ENCODE measurements at regions not wholly inside any gene's neighbourhood (a gene's known extent, or its start where the extent isn't known, plus 50 kb on each side); places are given as distances from the start of the nearest gene placed in this dataset.

DNA sequence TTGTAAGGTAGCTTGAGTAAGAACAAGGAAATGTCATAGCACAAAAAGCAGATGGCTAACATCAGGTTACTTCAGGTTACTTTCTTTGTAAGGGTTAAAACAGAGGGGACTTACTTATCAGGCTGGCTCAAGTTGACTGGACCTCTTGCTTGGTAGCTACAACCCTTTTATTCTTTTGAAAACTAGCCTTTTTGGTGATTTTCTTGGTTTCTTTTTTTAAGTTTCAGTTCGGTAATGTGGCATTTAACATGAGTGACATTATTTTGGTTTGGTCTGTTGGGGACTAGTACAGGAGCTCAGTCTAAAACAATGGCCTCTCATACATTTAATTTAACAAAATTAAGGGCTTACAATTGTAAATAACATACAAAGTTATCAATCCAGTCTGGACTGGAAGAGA is 621.4 kb downstream of the OTOL1 start:
- no peak for TF ChIP-seq POLR2A (IDR thresholded peaks at IDR 0.05)
- TF ChIP-seq, protein P1, sequence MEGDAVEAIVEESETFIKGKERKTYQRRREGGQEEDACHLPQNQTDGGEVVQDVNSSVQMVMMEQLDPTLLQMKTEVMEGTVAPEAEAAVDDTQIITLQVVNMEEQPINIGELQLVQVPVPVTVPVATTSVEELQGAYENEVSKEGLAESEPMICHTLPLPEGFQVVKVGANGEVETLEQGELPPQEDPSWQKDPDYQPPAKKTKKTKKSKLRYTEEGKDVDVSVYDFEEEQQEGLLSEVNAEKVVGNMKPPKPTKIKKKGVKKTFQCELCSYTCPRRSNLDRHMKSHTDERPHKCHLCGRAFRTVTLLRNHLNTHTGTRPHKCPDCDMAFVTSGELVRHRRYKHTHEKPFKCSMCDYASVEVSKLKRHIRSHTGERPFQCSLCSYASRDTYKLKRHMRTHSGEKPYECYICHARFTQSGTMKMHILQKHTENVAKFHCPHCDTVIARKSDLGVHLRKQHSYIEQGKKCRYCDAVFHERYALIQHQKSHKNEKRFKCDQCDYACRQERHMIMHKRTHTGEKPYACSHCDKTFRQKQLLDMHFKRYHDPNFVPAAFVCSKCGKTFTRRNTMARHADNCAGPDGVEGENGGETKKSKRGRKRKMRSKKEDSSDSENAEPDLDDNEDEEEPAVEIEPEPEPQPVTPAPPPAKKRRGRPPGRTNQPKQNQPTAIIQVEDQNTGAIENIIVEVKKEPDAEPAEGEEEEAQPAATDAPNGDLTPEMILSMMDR (IDR thresholded peaks at IDR 0.05): no peak
- TF ChIP-seq POLR2AphosphoS5 (IDR thresholded peaks at IDR 0.05; ENCODE audit: insufficient read depth in 1 of 2, low read depth in 1 of 2): no peak
- Histone ChIP-seq H3K27ac (no peak overlapping the region), H3K4me3 (no peak overlapping the region), H3K9me3 (no peaks in the 10 kb centered on the region), H3K36me3 (no peaks in the 10 kb centered on the region), H3K4me1 (no peaks in the 10 kb centered on the region), H3K27me3 (no peaks in the 10 kb centered on the region)
- intact Hi-C loops (cut with DNase I): no loop called here
- DNase-seq (ENCODE audit: extremely low spot score in 2 of 2): no peak

- H3K27ac ChIP-seq: no peak overlapping the region
- no peak for DNase-seq (ENCODE audit: extremely low spot score in 2 of 2)
- H3K27me3 ChIP-seq: no peaks in the 10 kb centered on the region
- intact Hi-C loops (cut with DNase I): no loop called here
- H3K36me3 ChIP-seq: no peaks in the 10 kb centered on the region
- no peak overlapping the region for H3K4me3 ChIP-seq
- TF ChIP-seq POLR2AphosphoS5 (IDR thresholded peaks at IDR 0.05; ENCODE audit: insufficient read depth in 1 of 2, low read depth in 1 of 2) (no peak), POLR2A (IDR thresholded peaks at IDR 0.05) (no peak)
- TF ChIP-seq, protein P1 (IDR thresholded peaks at IDR 0.05): no peak
- no peaks in the 10 kb centered on the region for H3K9me3 ChIP-seq
- no peaks in the 10 kb centered on the region for H3K4me1 ChIP-seq
These were observed 623.0 kb downstream of the OTOL1 start for GRCh38 chr3:162119651-162120050.

DNA sequence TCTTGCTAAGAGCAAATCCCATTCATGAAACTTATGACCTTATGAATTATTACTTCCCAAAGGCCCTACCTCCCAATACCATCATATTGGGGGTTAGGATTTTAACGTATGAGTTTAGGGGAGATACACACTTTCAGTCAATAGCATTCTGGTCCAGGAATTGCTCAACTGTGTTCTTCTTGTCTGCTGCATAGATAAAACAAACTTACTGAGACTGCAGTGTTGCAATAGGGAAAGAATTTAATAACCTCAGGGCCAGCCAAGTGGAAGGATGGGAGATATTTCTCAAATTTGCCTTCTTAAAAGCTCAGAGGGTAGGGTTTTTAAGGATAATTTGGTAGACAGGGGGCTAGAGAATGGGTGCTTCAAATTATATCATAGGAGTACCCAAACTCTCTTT is 625.8 kb downstream of the OTOL1 start:
- intact Hi-C loops (cut with DNase I): no loop called here
- no peak for DNase-seq (ENCODE audit: extremely low spot score in 2 of 2)
- no peaks in the 10 kb centered on the region for H3K36me3 ChIP-seq

GRCh38 chr3:162125790-162126189 is 629.2 kb downstream of the OTOL1 start:
- intact Hi-C loops (cut with DNase I): no loop called here
- Histone ChIP-seq H3K27ac (no peak overlapping the region), H3K4me1 (no peaks in the 10 kb centered on the region), H3K4me3 (no peak overlapping the region), H3K36me3 (no peaks in the 10 kb centered on the region), H3K27me3 (no peaks in the 10 kb centered on the region), H3K9me3 (no peaks in the 10 kb centered on the region)
- TF ChIP-seq, protein P1 (IDR thresholded peaks at IDR 0.05): no peak
- TF ChIP-seq POLR2AphosphoS5 (IDR thresholded peaks at IDR 0.05; ENCODE audit: insufficient read depth in 1 of 2, low read depth in 1 of 2) (no peak), POLR2A (IDR thresholded peaks at IDR 0.05) (no peak)
- no peak for DNase-seq (ENCODE audit: extremely low spot score in 2 of 2)

More for the DNA sequence above, 625.8 kb downstream of the OTOL1 start:
- Histone ChIP-seq H3K4me3 (no peak overlapping the region), H3K4me1 (no peaks in the 10 kb centered on the region), H3K27me3 (no peaks in the 10 kb centered on the region), H3K27ac (no peak overlapping the region), H3K9me3 (no peaks in the 10 kb centered on the region)
- TF ChIP-seq, protein P1 (IDR thresholded peaks at IDR 0.05): no peak
- TF ChIP-seq POLR2AphosphoS5 (IDR thresholded peaks at IDR 0.05; ENCODE audit: insufficient read depth in 1 of 2, low read depth in 1 of 2) (no peak), POLR2A (IDR thresholded peaks at IDR 0.05) (no peak)

DNA sequence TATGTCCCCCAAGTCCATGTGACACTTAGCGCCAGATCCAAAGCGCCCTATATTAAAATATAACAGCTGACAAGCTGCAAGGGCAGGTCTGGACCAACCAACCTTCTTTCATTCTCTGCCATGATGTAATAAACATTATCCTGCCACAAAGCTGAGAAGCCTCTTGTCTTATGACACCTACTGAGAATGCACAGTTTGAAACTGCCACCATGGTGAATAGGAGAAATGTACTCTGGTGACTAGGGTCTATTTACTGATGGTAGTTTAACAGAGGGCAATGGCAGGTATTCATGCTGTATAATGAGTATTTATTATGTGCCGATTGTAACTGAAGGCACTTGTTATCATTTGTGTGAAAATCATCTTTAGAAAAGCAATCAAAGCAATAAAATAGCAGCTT is 634.0 kb downstream of the OTOL1 start:
- H3K4me1 ChIP-seq: no peaks in the 10 kb centered on the region
- H3K27ac ChIP-seq: no peak overlapping the region
- TF ChIP-seq POLR2A (IDR thresholded peaks at IDR 0.05): no peak
- TF ChIP-seq POLR2AphosphoS5 (IDR thresholded peaks at IDR 0.05; ENCODE audit: insufficient read depth in 1 of 2, low read depth in 1 of 2): no peak
- TF ChIP-seq, protein P1 (IDR thresholded peaks at IDR 0.05): no peak
- H3K9me3 ChIP-seq: no peaks in the 10 kb centered on the region
- intact Hi-C loops (cut with DNase I): no loop called here
- H3K27me3 ChIP-seq: no peaks in the 10 kb centered on the region
- H3K4me3 ChIP-seq: no peak overlapping the region
- no peaks in the 10 kb centered on the region for H3K36me3 ChIP-seq
- no peak for DNase-seq (ENCODE audit: extremely low spot score in 2 of 2)
